IMR-90 (cell line): ENCODE measurements at regions not wholly inside any gene's neighbourhood (a gene's known extent, or its start where the extent isn't known, plus 50 kb on each side); places are given as distances from the start of the nearest gene placed in this dataset.

Experiments used
- ATAC-seq: fragments of 200-7000 bp; cut with Tn5 transposase; 2 replicates; pipeline ENCODE4 v1.9.1; 2020; ENCODE audit warnings: low read depth, mild to moderate bottlenecking, moderate library complexity
- BruUV-seq: library from RNA; stranded (reverse); fragments of 400-500 nt; replicated peaks from 2 replicates; lab custom pipeline; 2021; lab: Mats Ljungman, UMichigan
- CTCF ChIA-PET: fragments of 300-600 bp; formaldehyde crosslinking; extraction: SDS; loops from one replicate; lab custom pipeline; 2021; ENCODE audit warnings: antibody characterized with exemption; lab: Yijun Ruan, JAX
- POLR2A ChIA-PET: fragments of 300-600 bp; sonication (Branson Sonifier 250); formaldehyde crosslinking; loops from one replicate; lab custom pipeline; 2022; ENCODE audit warnings: antibody characterized with exemption; ENCODE audit not compliant: unreplicated experiment; lab: Charles Lee
- DNase-seq: peaks from one replicate; pipeline ENCODE4 v3.0.0; 2013
- H2AFZ ChIP-seq: replicated peaks from 2 replicates; pipeline ENCODE3; 2013; ENCODE audit warnings: low read length, mild to moderate bottlenecking; ENCODE audit not compliant: poor library complexity
- H2AK5ac ChIP-seq: 2 replicates; pipeline ENCODE4 v1.6.1; 2013; ENCODE audit warnings: low read depth, low read length, inconsistent platforms
- H2AK9ac ChIP-seq: replicated peaks from 2 replicates; pipeline ENCODE3; 2013; ENCODE audit warnings: mild to moderate bottlenecking, low read depth, low read length, moderate library complexity; ENCODE audit not compliant: poor library complexity
- H2BK120ac ChIP-seq: 2 replicates; pipeline ENCODE4 v1.6.1; 2013; ENCODE audit warnings: low read depth, low read length, inconsistent platforms
- H2BK15ac ChIP-seq: 3 replicates; pipeline ENCODE4 v1.6.1; 2013; ENCODE audit warnings: low read depth, low read length, inconsistent platforms
- H2BK20ac ChIP-seq: 2 replicates; pipeline ENCODE4 v1.6.1; 2013; ENCODE audit warnings: low read depth, mild to moderate bottlenecking, inconsistent platforms, low read length, moderate library complexity
- H2BK5ac ChIP-seq: 2 replicates; pipeline ENCODE4 v1.6.1; 2013; ENCODE audit warnings: mild to moderate bottlenecking, low read depth, low read length, inconsistent platforms; ENCODE audit not compliant: poor library complexity, severe bottlenecking
- H3K14ac ChIP-seq: replicated peaks from 2 replicates; pipeline ENCODE4 v1.6.1; 2013; ENCODE audit warnings: low read depth, low read length, inconsistent platforms
- H3K18ac ChIP-seq: 2 replicates; pipeline ENCODE4 v1.6.1; 2013; ENCODE audit warnings: low read depth, low read length, control low read depth
- H3K23ac ChIP-seq: 2 replicates; pipeline ENCODE4 v1.6.1; 2013; ENCODE audit warnings: low read depth, low read length, inconsistent platforms
- H3K27ac ChIP-seq: 2 replicates; pipeline ENCODE4 v1.5.1; 2013; ENCODE audit warnings: mild to moderate bottlenecking, control low read depth, low read length; ENCODE audit not compliant: insufficient read depth
- H3K27me3 ChIP-seq: 2 replicates; pipeline ENCODE4 v1.6.1; 2013; ENCODE audit warnings: low read length; ENCODE audit not compliant: control insufficient read depth, insufficient read depth
- H3K36me3 ChIP-seq: 2 replicates; pipeline ENCODE4 v1.6.1; 2013; ENCODE audit warnings: low read length, mixed read lengths; ENCODE audit not compliant: control insufficient read depth, insufficient read depth
- H3K4ac ChIP-seq: 2 replicates; pipeline ENCODE4 v1.6.1; 2013; ENCODE audit warnings: low read depth, low read length, inconsistent platforms
- H3K4me1 ChIP-seq: 2 replicates; pipeline ENCODE4 v1.6.1; 2013; ENCODE audit warnings: low read length, mixed read lengths; ENCODE audit not compliant: control insufficient read depth, insufficient read depth
- H3K4me2 ChIP-seq: 2 replicates; pipeline ENCODE4 v1.6.1; 2013; ENCODE audit warnings: low read depth, mild to moderate bottlenecking, control low read depth, low read length, moderate library complexity
- H3K4me3 ChIP-seq: 2 replicates; pipeline ENCODE4 v1.5.1; 2013; ENCODE audit warnings: low read depth, mild to moderate bottlenecking, control low read depth, low read length, moderate library complexity; ENCODE audit not compliant: insufficient read depth
- H3K56ac ChIP-seq: 2 replicates; pipeline ENCODE4 v1.6.1; 2013; ENCODE audit warnings: low read length, inconsistent platforms; ENCODE audit not compliant: insufficient read depth; ENCODE audit errors: extremely low read depth
- H3K79me1 ChIP-seq, 2 experiments: 2 replicates each; pipeline ENCODE4 v1.6.1; 2013; ENCODE audit warnings: low read length in 2 of 2, inconsistent platforms in 1 of 2, low read depth in 1 of 2
- H3K9ac ChIP-seq: 2 replicates; pipeline ENCODE4 v1.6.1; 2013; ENCODE audit warnings: low read depth, low read length, control low read depth
- H3K9me1 ChIP-seq: 2 replicates; pipeline ENCODE4 v1.6.1; 2013; ENCODE audit warnings: low read length, inconsistent platforms; ENCODE audit not compliant: insufficient read depth
- H3K9me3 ChIP-seq: 2 replicates; pipeline ENCODE4 v1.6.1; 2013; ENCODE audit warnings: low read length; ENCODE audit not compliant: control insufficient read depth, insufficient read depth
- H4K20me1 ChIP-seq: 2 replicates; pipeline ENCODE4 v1.6.1; 2013; ENCODE audit warnings: low read length, inconsistent platforms; ENCODE audit not compliant: insufficient read depth
- H4K5ac ChIP-seq: 2 replicates; pipeline ENCODE4 v1.6.1; 2013; ENCODE audit warnings: mild to moderate bottlenecking, low read depth, low read length, control low read depth
- H4K8ac ChIP-seq, 2 experiments: 2 replicates each; pipeline ENCODE4 v1.6.1; 2013; ENCODE audit warnings: low read depth in 2 of 2, low read length in 2 of 2, control low read depth in 1 of 2, inconsistent platforms in 1 of 2
- H4K91ac ChIP-seq: 2 replicates; pipeline ENCODE4 v1.6.1; 2013; ENCODE audit warnings: low read depth, low read length, inconsistent platforms; ENCODE audit not compliant: insufficient read depth
- BHLHE40 ChIP-seq: fragments of 150-350 bp; IDR thresholded peaks from 2 replicates; pipeline ENCODE4 v1.6.1; 2016; ENCODE audit warnings: mild to moderate bottlenecking, low read depth, low read length
- CEBPB ChIP-seq: IDR thresholded peaks from 2 replicates; pipeline ENCODE4 v1.6.1; 2012; ENCODE audit warnings: low read depth, low read length, improper control_type of control experiment
- CHD1 ChIP-seq: IDR thresholded peaks from 2 replicates; pipeline ENCODE4 v1.6.1; 2012; ENCODE audit warnings: low read depth, low read length, improper control_type of control experiment
- FOS ChIP-seq: fragments of 150-350 bp; IDR thresholded peaks from 2 replicates; pipeline ENCODE4 v1.6.1; 2016; ENCODE audit warnings: low read depth, low read length
- MAFK ChIP-seq: IDR thresholded peaks from 2 replicates; pipeline ENCODE4 v1.6.1; 2012; ENCODE audit warnings: low read depth, low read length, improper control_type of control experiment
- MAZ ChIP-seq: IDR thresholded peaks from 2 replicates; pipeline ENCODE4 v1.6.1; 2012; ENCODE audit warnings: low read depth, mild to moderate bottlenecking, low read length, improper control_type of control experiment, moderate library complexity, borderline replicate concordance
- MXI1 ChIP-seq: IDR thresholded peaks from 2 replicates; pipeline ENCODE4 v1.6.1; 2012; ENCODE audit warnings: low read depth, mild to moderate bottlenecking, low read length, moderate library complexity, borderline replicate concordance
- NFE2L2 ChIP-seq: fragments of 150-350 bp; IDR thresholded peaks from 2 replicates; pipeline ENCODE4 v1.6.1; 2016; ENCODE audit warnings: low read depth, mild to moderate bottlenecking, low read length
- POLR2A ChIP-seq: IDR thresholded peaks from 2 replicates; pipeline ENCODE4 v1.6.1; 2012; ENCODE audit warnings: mild to moderate bottlenecking, low read depth, low read length
- RAD21 ChIP-seq: IDR thresholded peaks from 2 replicates; pipeline ENCODE4 v1.6.1; 2012; ENCODE audit warnings: low read length, improper control_type of control experiment
- RCOR1 ChIP-seq: IDR thresholded peaks from 2 replicates; pipeline ENCODE4 v1.6.1; 2012; ENCODE audit warnings: mild to moderate bottlenecking, low read length, improper control_type of control experiment; ENCODE audit not compliant: insufficient replicate concordance
- RFX5 ChIP-seq: IDR thresholded peaks from 2 replicates; pipeline ENCODE4 v1.8.0; 2012; ENCODE audit warnings: low read depth, mild to moderate bottlenecking, low read length, moderate library complexity
- SMC3 ChIP-seq: fragments of 150-350 bp; IDR thresholded peaks from 2 replicates; pipeline ENCODE4 v1.6.1; 2016; ENCODE audit warnings: low read depth, mild to moderate bottlenecking, antibody characterized with exemption, low read length, moderate library complexity
- WGBS, 2 experiments: methylation state at CpG; one replicate each; pipeline versions ENCODE4 v1.1.5 to v1.1.7; 2013; ENCODE audit warnings: missing lambda C conversion rate in 2 of 2; ENCODE audit not compliant: insufficient read length in 1 of 2; ENCODE audit errors: extremely low coverage in 2 of 2; 5-methylcytosine and 5-hydroxymethylcytosine counted together
- dilution Hi-C: fragments of 300-500 bp; cut with HindIII; formaldehyde crosslinking; loops from one replicate; pipeline ENCODE4 v1.14.3; 2018; ENCODE audit warnings: low sequenced_read_pairs; ENCODE audit not compliant: unreplicated experiment
- in situ Hi-C: fragments of 300-500 bp; cut with MboI; formaldehyde crosslinking; loops from 3 replicates; pipeline ENCODE4 v1.14.3; 2019; ENCODE audit warnings: low sequenced_read_pairs, inconsistent platforms, mixed read lengths
- intact Hi-C: fragments of 100-400 bp; cut with micrococcal nuclease; formaldehyde crosslinking; loops from 2 replicates; pipeline ENCODE4 v1.10.0; 2022
- TF ChIP-seq, protein P1 (sequence below): conservative IDR thresholded peaks from 2 replicates; pipeline ENCODE4 v1.5.1; 2012; ENCODE audit warnings: mild to moderate bottlenecking, low read depth, low read length, improper control_type of control experiment
- TF ChIP-seq, protein P2 (sequence below): fragments of 150-350 bp; IDR thresholded peaks from 2 replicates; pipeline ENCODE4 v1.6.1; 2016; ENCODE audit warnings: low read depth, mild to moderate bottlenecking, low read length, moderate library complexity, borderline replicate concordance
- TF ChIP-seq, protein P3 (sequence below): fragments of 150-350 bp; IDR thresholded peaks from 2 replicates; pipeline ENCODE4 v1.6.1; 2017; ENCODE audit warnings: mild to moderate bottlenecking, antibody characterized with exemption, low read length, low read depth

DNA sequence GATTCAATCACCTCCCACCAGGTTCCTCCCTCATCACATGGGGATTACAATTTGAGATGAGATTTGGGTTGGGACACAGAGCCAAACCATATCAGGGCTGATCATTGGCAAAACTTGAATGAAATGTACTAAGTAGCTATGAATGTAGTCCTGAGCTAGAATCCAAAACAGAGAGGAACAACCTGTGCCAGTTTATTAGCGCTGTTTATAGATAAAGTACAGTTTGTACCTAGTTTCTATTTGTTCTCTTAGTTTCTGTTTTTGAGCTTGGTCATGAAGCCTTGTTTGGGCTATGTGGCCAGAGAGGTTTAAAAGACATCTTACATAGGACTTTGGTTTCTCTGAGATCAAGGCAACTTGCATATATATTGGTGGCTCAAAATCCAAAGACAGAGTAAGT is 66.9 kb upstream of the INPP4B start:
- H3K79me1 ChIP-seq = no peaks in the 10 kb centered on the region
- no peak overlapping the region for H3K14ac ChIP-seq
- no peaks in the 10 kb centered on the region for H3K9me3 ChIP-seq
- no peak overlapping the region for H2BK15ac ChIP-seq
- H3K4ac ChIP-seq = no peak overlapping the region
- H4K5ac ChIP-seq = no peak overlapping the region
- H2BK20ac ChIP-seq = no peak overlapping the region
- ATAC-seq = no peak
- ChIA-PET CTCF (no interaction called here), POLR2A (no interaction called here)
- in situ Hi-C loops (no loop called here), dilution Hi-C loops (no loop called here), intact Hi-C loops (no loop called here)
- TF ChIP-seq, protein P1, sequence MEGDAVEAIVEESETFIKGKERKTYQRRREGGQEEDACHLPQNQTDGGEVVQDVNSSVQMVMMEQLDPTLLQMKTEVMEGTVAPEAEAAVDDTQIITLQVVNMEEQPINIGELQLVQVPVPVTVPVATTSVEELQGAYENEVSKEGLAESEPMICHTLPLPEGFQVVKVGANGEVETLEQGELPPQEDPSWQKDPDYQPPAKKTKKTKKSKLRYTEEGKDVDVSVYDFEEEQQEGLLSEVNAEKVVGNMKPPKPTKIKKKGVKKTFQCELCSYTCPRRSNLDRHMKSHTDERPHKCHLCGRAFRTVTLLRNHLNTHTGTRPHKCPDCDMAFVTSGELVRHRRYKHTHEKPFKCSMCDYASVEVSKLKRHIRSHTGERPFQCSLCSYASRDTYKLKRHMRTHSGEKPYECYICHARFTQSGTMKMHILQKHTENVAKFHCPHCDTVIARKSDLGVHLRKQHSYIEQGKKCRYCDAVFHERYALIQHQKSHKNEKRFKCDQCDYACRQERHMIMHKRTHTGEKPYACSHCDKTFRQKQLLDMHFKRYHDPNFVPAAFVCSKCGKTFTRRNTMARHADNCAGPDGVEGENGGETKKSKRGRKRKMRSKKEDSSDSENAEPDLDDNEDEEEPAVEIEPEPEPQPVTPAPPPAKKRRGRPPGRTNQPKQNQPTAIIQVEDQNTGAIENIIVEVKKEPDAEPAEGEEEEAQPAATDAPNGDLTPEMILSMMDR = no peak
- TF ChIP-seq, protein P2, sequence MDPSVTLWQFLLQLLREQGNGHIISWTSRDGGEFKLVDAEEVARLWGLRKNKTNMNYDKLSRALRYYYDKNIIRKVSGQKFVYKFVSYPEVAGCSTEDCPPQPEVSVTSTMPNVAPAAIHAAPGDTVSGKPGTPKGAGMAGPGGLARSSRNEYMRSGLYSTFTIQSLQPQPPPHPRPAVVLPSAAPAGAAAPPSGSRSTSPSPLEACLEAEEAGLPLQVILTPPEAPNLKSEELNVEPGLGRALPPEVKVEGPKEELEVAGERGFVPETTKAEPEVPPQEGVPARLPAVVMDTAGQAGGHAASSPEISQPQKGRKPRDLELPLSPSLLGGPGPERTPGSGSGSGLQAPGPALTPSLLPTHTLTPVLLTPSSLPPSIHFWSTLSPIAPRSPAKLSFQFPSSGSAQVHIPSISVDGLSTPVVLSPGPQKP = no peak
- TF ChIP-seq, protein P3, sequence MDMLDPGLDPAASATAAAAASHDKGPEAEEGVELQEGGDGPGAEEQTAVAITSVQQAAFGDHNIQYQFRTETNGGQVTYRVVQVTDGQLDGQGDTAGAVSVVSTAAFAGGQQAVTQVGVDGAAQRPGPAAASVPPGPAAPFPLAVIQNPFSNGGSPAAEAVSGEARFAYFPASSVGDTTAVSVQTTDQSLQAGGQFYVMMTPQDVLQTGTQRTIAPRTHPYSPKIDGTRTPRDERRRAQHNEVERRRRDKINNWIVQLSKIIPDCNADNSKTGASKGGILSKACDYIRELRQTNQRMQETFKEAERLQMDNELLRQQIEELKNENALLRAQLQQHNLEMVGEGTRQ = no peak
- TF ChIP-seq RFX5 (no peak), MXI1 (no peak), RCOR1 (no peak), MAFK (no peak), MAZ (no peak), SMC3 (no peak), RAD21 (no peak), FOS (no peak), CEBPB (no peak), BHLHE40 (no peak), CHD1 (no peak), NFE2L2 (no peak), POLR2A (no peak)
- no peak overlapping the region for H2AFZ ChIP-seq
- H4K8ac ChIP-seq = no peak overlapping the region
- H2AK5ac ChIP-seq = no peak overlapping the region
- no peaks in the 10 kb centered on the region for H3K36me3 ChIP-seq
- no peak overlapping the region for H2BK120ac ChIP-seq
- no peak overlapping the region for H3K23ac ChIP-seq
- no peaks in the 10 kb centered on the region for H4K20me1 ChIP-seq
- H2AK9ac ChIP-seq = no peak overlapping the region
- no peak overlapping the region for H3K4me3 ChIP-seq
- no peak overlapping the region for H3K9ac ChIP-seq
- no peaks in the 10 kb centered on the region for H3K27me3 ChIP-seq
- H3K4me2 ChIP-seq = no peak overlapping the region
- H3K9me1 ChIP-seq = no peaks in the 10 kb centered on the region
- no peak overlapping the region for H2BK5ac ChIP-seq
- BruUV-seq = no TSS peak
- no CpG with 5 or more reads among the region's 1 CpG for WGBS, 2 experiments
- no peak for DNase-seq
- no peaks in the 10 kb centered on the region for H3K4me1 ChIP-seq
- no peak overlapping the region for H4K91ac ChIP-seq
- H3K18ac ChIP-seq = no peak overlapping the region
- no peak overlapping the region for H3K27ac ChIP-seq
- H3K56ac ChIP-seq = no peak overlapping the region
